CD4-positive, alpha-beta T cell treated with Interleukin-2 at 100 ng/mL for 4 hours (primary cell): ENCODE measurements at regions not wholly inside any gene's neighbourhood (a gene's known extent, or its start where the extent isn't known, plus 50 kb on each side); places are given as distances from the start of the nearest gene placed in this dataset.

Experiments used
- DNase-seq: peaks from one replicate; pipeline ENCODE4 v3.0.0-alpha.2; 2020; ENCODE audit warnings: low spot score

DNA sequence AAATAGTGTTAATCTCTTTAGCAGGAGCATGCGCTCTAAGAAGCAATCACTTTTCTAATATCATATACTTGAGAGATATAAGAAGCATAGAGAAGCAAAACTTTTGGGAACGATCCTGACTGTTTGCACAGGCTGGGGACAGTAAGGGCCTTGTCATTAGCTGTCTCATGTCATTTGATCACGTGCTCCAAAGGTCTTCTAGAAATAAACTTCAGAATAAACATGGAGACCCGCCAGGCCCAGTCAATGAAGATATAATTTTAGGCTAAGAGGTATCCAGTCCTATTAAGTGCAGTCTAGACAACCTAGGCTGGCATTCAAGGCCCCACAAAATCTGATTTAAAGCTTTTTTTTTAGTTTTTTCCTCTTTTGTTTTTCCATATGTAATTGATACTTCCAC is 111.0 kb upstream of the APC start:
- no peak for DNase-seq

DNA sequence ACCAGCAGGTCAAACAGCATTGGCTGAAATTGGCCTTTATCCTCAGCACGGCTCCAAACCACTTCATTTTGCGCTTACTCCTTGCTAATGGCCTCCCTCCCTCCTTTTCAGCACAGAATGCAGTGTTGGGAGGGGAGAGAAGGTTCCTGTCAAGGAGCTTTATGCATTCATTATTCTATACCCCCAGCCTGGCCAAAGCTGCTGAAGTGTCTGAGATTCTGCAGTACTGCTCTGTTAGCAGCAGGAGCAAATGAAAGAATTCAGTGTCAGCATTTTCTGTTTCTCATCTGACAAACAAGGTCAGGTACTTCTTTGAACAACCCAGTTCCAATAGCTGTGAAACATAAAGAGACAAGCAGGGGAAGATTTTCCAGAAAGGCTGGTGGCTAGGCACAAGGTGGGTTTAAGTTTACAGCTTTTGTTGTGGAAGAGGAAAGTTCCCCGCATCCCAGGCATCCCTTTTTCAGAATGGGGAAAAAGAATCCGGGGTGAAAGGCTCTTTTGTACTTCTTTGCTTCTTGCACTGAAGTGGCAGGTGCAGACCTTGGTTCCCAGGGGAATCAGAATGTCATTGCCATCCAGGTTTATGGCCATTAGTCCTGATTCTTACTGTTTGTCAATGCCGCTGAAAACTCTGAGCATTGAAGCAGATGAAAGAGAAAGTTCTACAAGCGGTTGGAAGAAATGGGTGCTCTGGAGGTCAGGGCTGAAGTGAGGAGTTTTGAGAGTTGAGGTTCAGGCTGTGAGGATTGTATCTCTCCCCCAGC is 109.3 kb upstream of the APC start:
- DNase-seq: no peak

DNA sequence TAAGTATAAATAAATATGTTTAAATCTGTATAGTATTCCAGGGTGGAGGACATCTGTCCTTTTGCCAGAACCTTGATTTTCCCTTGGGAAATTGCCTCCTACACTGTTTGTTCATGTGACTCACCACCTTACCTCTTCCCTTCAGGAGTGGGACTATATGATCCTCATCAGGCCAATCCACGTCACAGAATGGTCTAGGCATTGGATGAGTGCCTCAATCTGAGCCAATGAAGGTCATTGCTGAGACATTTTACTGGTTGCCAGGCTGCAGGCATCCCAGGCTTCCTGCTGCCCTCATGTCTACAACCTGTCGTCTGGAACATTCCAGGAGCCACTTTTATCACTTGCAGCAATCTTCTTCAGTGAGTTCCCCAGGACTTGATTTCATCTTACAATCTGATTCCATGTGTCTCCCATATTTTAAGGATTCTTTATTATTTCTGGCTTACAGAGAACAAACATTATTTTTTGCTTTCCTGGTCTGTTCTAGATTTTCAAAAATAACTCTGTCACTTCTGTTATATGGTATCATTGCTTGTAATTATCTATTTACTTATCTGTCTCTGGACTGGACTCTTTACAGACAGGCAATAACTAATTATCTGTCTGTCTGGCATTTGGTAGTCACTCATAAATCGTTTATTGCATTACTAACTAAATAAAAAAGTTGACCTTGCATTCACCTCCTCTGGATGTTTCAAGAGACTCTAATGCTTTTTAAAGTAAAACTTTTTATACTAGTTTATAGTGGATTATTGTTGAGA is 107.3 kb upstream of the APC start:
- DNase-seq: no peak

DNA sequence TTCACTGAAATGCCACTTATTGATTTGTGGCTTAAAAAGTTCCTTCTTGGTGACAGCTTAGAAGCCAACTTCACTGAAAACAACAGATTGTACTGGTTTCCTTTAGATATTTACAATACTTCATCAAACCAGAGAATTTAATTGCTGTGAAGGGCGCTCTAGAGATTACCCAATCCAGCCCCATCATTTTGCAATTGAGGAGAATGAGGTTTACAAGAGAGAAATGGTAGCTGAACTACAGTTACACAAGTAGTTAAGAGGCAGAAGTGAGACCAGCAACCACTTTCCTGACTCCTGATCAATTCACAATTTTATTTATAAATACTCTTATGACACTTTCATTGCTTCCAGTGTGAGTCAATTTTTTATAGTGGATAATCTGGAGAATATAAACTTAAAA is 103.5 kb upstream of the APC start:
- DNase-seq: no peak

DNA sequence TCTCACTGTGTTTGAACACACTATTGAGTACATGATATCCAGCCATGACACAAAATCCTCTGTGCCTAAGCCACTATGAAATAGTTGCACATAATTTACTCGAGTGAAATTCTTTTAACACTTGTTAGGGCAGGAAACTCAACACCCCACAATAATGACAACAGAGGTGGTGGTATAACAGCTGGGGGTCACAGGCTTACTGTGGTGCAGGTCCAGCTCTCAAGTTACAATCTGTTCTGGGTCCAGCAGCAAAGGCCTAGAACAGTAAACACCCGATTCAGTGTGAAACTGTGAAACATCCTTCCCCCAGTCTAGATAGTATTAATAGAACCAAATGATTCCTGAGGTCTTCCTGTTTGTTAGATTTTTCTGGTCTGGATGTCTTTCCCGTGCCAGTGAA is 102.9 kb upstream of the APC start:
- no peak for DNase-seq

DNA sequence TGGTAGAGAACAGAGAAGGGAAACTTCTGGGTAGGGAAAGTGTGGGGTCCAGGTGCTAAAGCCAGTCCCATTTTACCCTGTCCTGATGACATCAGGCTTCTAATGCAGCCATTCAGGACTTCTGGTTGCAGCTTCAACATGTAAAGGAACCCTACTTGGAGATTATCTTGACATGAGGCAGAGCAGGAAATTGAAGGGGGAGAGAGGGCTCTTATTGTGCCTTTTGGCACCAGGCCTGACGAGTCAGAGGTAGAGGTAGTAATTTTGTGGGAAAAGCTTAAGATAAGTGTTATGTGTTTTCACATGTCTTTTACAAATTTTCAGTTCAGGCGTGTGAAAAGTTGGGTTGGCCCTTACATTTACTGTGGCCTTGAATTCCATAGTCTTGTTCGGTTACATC is 102.4 kb upstream of the APC start:
- DNase-seq: no peak

DNA sequence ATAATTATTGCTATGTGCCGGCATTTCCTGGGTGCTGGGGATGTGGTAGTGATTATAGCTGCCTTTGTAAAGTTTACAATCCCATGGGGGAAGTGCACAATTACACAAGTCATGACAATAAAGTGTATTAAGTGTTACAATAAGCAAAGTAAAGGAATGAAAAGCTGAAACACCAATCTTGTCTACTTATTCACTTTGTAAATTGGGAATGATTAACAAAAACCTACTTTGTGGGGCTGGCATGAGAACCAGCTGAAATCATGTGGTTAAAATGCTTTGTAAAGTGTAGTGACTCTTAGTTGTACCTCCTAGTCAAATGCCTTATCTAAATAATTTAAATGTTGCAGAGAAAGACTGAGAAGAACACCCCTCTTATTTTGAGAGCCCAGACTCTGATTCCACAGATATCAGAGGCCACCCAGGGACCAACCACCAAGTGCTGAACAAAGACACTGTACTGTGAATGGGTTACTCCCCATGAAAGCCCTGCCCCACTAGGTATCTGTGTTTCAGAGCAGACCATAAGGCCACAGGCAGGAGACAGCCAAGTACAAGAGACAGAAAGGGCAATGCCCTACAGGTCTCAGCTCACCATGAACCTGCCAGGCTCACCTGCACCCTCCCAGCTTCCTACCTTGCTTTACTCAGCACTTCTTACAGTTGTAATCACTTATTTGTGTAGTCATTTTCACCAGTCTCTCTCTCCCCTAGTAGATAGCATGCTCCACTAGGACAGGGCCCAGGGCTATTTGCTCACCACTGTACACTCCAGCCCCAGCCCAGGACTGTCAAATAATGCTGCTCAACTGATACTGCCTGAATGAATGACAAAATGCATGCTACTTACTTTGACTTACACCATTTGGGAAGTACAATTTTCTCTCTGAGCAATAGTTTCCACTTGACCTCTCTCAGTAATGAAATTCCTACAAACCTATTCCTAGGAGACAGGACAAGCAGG is 101.6 kb upstream of the APC start:
- no peak for DNase-seq

DNA sequence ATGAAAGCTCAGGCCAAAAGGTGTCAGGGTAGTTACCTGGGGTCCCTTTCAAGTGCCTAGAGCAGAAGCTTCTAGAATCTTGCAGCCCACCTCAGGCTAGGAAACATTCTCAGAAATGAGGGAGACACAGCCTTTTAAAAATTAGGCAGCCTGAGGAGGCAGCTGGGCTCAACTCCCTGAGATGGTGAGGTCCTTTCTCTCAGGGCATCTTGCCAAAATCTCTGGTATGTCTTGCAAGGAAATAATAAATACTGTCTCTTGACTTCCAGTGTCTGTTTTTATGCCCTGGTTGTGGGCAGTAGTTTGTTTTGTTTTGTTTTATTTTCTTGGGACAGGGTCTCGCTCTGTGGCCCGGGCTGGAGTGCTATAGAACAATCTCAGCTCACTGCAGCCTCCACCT is 100.9 kb upstream of the APC start:
- no peak for DNase-seq

DNA sequence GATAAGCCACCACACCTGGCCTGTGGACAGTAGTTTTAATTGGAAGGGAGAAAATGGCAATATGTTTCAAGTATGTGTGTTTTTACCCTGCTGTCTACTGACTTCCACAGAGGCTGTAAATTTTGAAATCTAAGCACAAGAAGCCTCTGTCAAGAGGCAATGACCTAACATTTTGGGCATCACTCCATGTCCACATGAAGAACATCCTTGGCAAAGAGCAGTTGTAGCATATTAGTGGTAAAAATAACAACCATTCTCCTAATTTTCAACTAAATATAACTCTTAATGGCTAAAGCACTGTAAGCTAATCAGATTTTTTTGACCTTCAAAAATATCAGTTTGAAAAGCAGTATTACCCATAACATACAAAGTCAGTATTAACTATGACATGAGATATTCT is 100.3 kb upstream of the APC start:
- no peak for DNase-seq

DNA sequence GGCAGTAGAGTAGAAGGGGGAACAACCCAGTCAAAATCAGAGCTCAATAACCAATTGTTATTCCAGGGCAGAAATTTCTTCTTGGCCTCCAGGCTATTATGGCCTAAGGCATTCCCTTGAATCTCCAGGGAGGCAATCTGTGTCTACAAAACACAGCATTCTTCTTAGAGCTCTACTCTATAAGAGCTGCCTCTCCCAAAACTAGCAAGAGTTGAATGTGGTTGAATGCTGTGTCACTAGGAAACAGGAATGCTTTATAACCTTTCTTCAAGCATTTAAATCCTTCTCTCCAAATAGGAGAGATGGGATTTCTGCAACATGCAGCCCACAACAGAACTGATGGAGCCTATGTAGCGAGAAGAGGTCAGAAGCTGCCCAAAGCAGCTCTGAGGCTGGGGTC is 97.1 kb upstream of the APC start:
- DNase-seq: no peak

DNA sequence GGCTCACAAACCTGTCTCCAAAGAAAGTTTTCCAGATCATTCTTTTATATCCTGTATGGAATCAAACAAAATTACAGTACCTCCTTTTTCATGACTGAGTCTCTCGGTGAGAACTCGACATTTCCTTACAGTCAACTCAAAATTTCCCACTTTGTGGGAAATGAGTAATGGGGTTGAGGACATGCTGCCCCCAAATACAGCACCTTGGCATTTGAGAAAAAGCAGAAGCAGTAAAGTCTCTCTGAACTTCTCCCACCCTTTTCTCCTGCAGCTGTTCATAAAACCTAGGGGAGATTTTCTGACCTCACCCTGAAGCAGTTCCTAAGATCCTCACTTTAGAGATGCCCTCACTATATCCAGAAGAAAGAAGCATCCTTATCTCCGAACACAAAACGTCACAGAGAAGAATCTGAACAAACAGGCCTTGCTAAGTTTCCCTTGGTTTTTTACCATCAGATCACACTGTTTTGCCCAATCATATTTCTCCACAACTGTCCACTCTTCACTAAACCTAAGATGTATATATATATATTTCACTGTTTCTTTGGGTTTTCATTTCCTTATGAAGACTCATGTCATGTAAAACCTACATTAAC is 96.1 kb upstream of the APC start:
- no peak for DNase-seq

DNA sequence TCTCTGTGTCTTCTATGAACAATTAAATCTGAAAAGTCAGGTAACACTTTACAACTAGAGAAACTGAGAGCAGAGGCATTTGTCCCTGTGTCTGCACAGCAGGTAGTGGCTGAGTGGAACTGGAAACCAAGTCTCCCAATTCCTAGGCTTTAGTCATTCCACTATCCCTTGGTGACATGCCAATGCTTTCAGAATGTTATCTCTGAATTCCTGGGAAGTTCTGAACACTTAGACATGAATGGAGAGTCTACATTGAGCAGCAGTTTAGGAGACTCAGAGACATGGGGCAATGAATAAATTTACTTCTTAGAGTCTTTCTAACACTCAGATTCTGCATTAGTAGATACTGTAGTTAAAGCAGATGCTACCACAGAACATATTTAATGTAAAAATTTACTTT is 94.8 kb upstream of the APC start:
- DNase-seq: no peak

DNA sequence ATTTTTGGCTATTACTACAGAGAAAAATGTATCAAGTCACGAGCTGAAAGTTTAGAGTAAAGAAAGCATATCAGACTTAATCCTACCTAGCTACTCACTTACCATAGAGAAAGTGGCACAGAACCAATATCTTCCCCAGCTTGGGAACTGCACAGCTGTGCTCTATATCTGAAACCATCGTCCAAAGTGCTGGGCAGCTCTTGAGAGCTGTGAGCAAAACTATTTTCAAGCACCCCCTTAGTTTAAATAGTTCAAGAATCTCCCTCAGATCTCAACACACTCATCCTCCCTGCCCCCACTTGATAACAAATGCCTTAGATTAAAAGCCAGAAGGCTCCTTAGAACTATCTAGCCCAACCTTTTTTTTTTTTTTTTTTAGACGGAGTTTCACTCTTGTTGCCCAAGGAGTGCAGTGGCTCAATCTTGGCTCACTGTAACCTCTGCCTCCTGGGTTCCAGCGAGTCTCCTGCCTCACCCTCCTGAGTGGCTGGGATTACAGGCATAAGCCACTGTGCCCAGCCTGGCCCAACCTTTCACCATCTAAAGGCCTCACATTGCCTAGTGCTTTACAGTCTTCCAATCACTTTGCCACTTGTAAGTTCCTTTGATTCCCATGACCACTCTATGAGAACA is 94.2 kb upstream of the APC start:
- no peak for DNase-seq

DNA sequence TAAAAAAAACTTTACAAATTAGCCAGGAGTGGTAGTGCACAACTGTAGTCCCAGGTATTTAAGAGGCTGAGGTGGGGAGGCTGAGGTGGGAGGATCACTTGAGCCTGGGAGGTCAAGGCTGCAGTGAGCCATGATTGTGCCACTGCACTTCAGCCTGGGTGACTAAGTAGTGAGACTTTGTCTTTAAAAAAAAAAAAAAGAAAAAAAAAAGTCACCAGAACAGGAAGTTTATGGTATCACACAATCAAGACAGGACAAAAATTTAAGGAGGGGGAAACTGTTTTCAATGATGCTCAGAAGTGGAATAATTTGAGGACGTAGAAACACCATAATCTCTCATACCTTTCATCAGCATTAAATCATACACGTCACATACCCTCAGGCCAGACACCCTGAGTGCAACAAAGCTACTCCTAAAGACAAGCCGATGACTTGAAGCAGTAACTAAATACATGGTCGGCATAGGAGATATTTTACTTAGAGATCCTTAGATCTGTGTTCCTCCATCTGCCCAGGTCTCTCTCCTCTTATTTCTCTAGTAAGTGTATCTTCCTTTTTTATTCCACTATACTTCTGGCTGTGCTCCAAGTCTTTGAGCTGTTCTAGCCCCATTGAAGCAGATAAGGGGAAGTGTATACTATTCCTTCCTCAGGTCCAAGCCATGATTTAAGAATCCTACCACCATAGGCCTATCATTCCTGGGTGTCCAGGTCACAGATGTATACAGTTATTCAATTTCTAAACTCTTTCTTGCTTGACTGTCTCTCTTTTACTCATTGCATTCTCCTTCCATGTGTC is 91.3 kb upstream of the APC start:
- DNase-seq: no peak

DNA sequence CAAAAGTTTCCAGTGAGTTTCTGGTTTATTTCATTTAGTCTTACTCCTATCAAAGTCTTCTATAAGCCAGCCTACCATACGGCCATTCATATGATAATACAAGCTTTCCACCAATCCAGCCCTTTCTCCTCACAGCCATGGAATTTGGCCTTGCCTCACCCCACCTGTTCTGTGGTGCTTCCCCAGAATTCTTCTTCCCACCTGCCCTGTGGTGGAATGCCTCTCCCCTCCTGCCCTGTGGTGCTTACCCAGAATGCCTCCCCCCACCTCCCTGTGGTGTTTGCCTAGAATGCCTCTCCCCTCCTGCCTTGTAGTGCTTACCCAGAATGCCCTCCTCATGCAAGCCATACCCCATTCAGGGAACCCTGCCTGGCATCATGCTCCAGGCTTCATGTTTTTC is 90.3 kb upstream of the APC start:
- DNase-seq: no peak

DNA sequence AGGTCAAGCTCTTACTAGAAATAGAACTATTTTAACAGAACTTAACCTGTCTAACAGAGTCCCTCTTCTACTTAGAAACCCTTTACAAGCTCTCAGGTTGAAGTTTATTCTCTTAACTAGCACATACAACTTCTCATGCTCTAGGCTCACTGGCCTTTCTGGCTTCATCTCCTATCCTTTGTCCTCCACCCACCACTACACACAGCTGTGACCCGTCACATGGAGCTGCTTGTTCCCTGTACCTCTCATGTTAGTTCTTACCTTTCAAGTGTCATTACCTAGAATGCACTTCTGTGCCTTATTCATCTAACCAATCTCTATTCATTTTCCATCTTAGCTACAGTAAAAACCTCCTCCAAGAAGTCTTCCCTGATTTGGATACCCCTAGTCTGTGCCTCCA is 89.4 kb upstream of the APC start:
- DNase-seq: no peak

DNA sequence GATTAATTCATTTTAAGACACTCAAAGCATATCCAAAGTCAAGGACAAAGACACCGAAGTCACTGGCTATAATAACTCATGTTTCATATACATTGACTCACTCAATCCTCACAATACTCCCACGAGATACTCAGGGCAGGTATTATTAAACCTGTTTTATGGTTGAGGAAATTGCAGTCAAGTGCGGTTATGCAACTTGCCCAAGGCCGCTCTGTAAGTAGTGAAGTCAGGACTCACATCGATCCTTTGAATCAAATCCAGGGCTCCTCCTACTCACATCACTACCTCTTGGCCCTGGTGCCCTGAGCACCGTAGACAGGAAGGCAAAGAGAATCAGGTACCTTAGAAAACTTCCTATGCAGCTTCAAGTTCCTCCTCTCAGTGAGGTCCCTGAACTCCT is 87.8 kb upstream of the APC start:
- no peak for DNase-seq

DNA sequence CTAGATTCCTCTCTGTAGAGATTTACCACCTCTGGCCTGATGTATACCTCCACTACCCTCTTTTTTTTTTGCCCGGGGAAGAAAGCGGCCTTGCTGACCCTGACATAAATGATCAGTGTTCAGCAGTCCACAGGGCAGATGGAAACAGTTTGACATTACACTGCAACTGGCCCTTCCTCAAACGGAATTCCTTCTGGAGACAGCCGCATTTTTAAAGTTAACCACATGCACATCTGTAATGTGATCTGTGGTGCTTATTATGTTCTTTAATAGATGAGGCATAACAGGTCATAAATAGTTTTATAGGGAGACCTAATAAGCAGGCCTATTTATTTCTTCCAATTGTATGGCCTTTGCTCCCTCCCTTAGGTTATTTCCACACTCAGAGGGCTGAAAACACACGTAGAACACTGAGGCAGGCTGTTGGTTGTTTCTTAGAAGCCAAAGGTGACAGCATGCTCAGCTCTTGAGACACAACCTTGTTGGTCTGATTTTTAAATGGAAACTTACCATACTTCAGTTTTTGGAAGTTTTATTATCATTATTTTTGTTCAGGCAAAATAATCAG is 84.0 kb upstream of the APC start:
- DNase-seq: no peak

DNA sequence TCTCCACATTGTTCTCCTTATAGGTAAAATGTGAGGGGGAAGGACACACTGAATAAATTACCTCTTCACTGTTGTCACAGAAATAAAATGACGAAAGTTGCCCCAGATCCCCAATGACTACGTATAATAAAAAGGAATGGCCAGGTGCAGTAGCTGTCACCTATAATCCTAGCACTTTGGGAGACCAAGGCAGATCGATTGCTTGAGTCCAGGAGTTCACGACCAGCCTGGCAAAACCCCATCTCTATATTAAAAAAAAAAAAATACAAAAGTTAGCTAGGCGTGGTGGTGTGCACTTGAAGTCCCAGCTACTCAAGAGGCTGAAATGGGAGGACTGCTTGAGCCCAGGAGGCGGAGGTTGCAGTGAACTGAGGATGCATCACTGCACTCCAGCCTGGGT is 82.2 kb upstream of the APC start:
- DNase-seq: no peak

DNA sequence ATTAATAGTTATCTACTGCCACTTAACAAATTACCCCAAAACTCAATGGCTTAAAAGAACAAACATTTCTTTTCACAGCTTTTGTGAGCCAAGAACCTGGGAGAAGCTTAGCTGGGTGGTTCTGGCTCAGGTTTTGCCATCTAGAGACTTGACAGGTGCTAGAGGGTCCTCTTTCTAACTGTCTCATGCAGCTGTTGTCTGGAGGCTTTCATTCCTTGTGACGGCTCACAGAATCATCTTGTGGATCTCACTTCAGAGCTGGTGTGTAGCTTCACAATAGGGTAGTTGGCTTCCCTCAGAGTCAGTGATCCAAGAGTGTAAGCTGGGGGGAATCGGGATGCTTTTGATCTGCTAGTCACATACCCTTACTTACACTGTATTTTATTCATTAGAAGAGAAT is 81.2 kb upstream of the APC start:
- DNase-seq: no peak

DNA sequence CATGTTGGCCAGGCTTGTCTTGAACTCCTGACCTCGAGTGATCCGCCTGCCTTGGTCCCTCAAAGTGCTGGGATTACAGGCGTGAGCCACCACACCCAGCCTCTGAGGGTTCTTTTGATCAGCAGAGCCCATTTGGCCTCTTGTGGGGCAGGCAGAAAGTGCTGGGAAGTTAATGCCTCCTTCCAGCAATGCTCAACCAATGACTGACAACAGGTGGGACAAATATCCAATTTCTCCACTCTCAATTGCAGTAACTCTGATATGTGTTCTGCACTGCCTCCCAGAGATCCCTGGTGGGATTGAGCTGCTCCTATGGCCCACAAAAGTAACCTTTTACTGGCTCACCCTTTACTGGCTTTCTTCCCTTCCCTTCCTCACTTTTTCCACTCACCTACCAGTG is 79.9 kb upstream of the APC start:
- no peak for DNase-seq
